Parathyroid adenoma (tissue), 2 donors: ENCODE measurements at regions not wholly inside any gene's neighbourhood (a gene's known extent, or its start where the extent isn't known, plus 50 kb on each side); places are given as distances from the start of the nearest gene placed in this dataset.

Source experiments
- H2AFZ ChIP-seq: fragments of 300-600 bp; sonication (generic); one replicate; pipeline ENCODE4 v1.7.0; 2017; ENCODE audit warnings: antibody characterized with exemption, mild to moderate bottlenecking
- H3K27ac ChIP-seq: fragments of 300-600 bp; sonication (generic); one replicate; pipeline ENCODE4 v1.7.0; 2017
- H3K27me3 ChIP-seq: fragments of 300-600 bp; sonication (generic); one replicate; pipeline ENCODE4 v1.7.0; 2017; ENCODE audit warnings: low read length; ENCODE audit not compliant: control insufficient read depth, insufficient read depth
- H3K36me3 ChIP-seq: fragments of 300-600 bp; sonication (generic); one replicate; pipeline ENCODE4 v1.7.0; 2017; ENCODE audit warnings: low read length; ENCODE audit not compliant: control insufficient read depth, insufficient read depth
- H3K4me1 ChIP-seq: fragments of 300-600 bp; sonication (generic); one replicate; pipeline ENCODE4 v1.7.0; 2017; ENCODE audit warnings: control low read depth
- H3K4me2 ChIP-seq: fragments of 300-600 bp; sonication (generic); one replicate; pipeline ENCODE4 v1.7.0; 2017; ENCODE audit warnings: low read length
- H3K4me3 ChIP-seq: fragments of 300-600 bp; sonication (generic); one replicate; pipeline ENCODE4 v1.7.0; 2017; ENCODE audit warnings: low read depth, low read length
- H3K79me2 ChIP-seq: fragments of 300-600 bp; sonication (generic); one replicate; pipeline ENCODE4 v1.7.0; 2017; ENCODE audit warnings: control low read depth
- H3K9ac ChIP-seq: fragments of 300-600 bp; sonication (generic); one replicate; pipeline ENCODE4 v1.7.0; 2017; ENCODE audit warnings: mild to moderate bottlenecking
- H3K9me3 ChIP-seq: fragments of 300-600 bp; sonication (generic); one replicate; pipeline ENCODE4 v1.7.0; 2017; ENCODE audit warnings: low read length; ENCODE audit not compliant: control insufficient read depth
- CTCF ChIP-seq: fragments of 300-600 bp; sonication (generic); IDR thresholded peaks from one replicate; pipeline ENCODE4 v1.7.0; 2017; ENCODE audit warnings: antibody characterized with exemption, mild to moderate bottlenecking
- donor health status: primary hyperparathyroidism.

- Histone ChIP-seq H3K4me3 (no peak overlapping the region), H3K27me3 (no peaks in the 10 kb centered on the region), H3K4me1 (no peaks in the 10 kb centered on the region), H3K79me2 (no peaks in the 10 kb centered on the region), H3K9me3 (no peaks in the 10 kb centered on the region), H3K27ac (no peak overlapping the region), H3K4me2 (no peak overlapping the region), H3K9ac (no peak overlapping the region), H2AFZ (no peak overlapping the region), H3K36me3 (no peaks in the 10 kb centered on the region)
- no peak for TF ChIP-seq CTCF
These were observed 244.6 kb upstream of the NEGR1 start for GRCh38 chr1:72526926-72527325.

GRCh38 chr1:72524021-72524420 lies 241.7 kb upstream of the NEGR1 start:
- Histone ChIP-seq H3K27ac (no peak overlapping the region), H3K9ac (no peak overlapping the region), H3K27me3 (no peaks in the 10 kb centered on the region), H3K4me3 (no peak overlapping the region), H3K4me2 (no peak overlapping the region), H3K4me1 (no peaks in the 10 kb centered on the region), H3K9me3 (no peaks in the 10 kb centered on the region), H2AFZ (no peak overlapping the region), H3K36me3 (no peaks in the 10 kb centered on the region), H3K79me2 (no peaks in the 10 kb centered on the region)
- TF ChIP-seq CTCF = no peak

- H3K79me2 ChIP-seq = no peaks in the 10 kb centered on the region
- no peaks in the 10 kb centered on the region for H3K27me3 ChIP-seq
- no peaks in the 10 kb centered on the region for H3K9me3 ChIP-seq
- no peak overlapping the region for H3K27ac ChIP-seq
- H3K4me3 ChIP-seq = no peak overlapping the region
- H3K4me2 ChIP-seq = no peak overlapping the region
- TF ChIP-seq CTCF = no peak
- H3K9ac ChIP-seq = no peak overlapping the region
- H3K4me1 ChIP-seq = no peaks in the 10 kb centered on the region
- no peak overlapping the region for H2AFZ ChIP-seq
- no peaks in the 10 kb centered on the region for H3K36me3 ChIP-seq
These were observed 239.3 kb upstream of the NEGR1 start for GRCh38 chr1:72521659-72522058.

- H3K4me3 ChIP-seq = no peak overlapping the region
- TF ChIP-seq CTCF = no peak
- no peaks in the 10 kb centered on the region for H3K36me3 ChIP-seq
- H3K4me1 ChIP-seq = no peaks in the 10 kb centered on the region
- H3K9ac ChIP-seq = no peak overlapping the region
- no peak overlapping the region for H3K27ac ChIP-seq
- H3K27me3 ChIP-seq = no peaks in the 10 kb centered on the region
- no peaks in the 10 kb centered on the region for H3K9me3 ChIP-seq
- no peaks in the 10 kb centered on the region for H3K79me2 ChIP-seq
- no peak overlapping the region for H2AFZ ChIP-seq
- no peak overlapping the region for H3K4me2 ChIP-seq
These were observed 234.5 kb upstream of the NEGR1 start for GRCh38 chr1:72516826-72517225.

- H3K4me2 ChIP-seq = no peak overlapping the region
- H3K27ac ChIP-seq = no peak overlapping the region
- no peaks in the 10 kb centered on the region for H3K9me3 ChIP-seq
- H2AFZ ChIP-seq = no peak overlapping the region
- no peaks in the 10 kb centered on the region for H3K4me1 ChIP-seq
- H3K9ac ChIP-seq = no peak overlapping the region
- no peaks in the 10 kb centered on the region for H3K27me3 ChIP-seq
- H3K4me3 ChIP-seq = no peak overlapping the region
- H3K36me3 ChIP-seq = no peaks in the 10 kb centered on the region
- TF ChIP-seq CTCF = no peak
- H3K79me2 ChIP-seq = no peaks in the 10 kb centered on the region
These were observed 233.9 kb upstream of the NEGR1 start for GRCh38 chr1:72516264-72516663.
